VCaP (cell line): ENCODE measurements at regions not wholly inside any gene's neighbourhood (a gene's known extent, or its start where the extent isn't known, plus 50 kb on each side); places are given as distances from the start of the nearest gene placed in this dataset.

Experiments used
- H3K27ac ChIP-seq: fragments of 450-650 bp; 2 replicates; pipeline ENCODE4 v1.5.1; 2017
- TF ChIP-seq, protein P1 (sequence below): fragments of 450-650 bp; conservative IDR thresholded peaks from 2 replicates; pipeline ENCODE4 v1.5.1; 2017; ENCODE audit warnings: mild to moderate bottlenecking, moderate library complexity

DNA sequence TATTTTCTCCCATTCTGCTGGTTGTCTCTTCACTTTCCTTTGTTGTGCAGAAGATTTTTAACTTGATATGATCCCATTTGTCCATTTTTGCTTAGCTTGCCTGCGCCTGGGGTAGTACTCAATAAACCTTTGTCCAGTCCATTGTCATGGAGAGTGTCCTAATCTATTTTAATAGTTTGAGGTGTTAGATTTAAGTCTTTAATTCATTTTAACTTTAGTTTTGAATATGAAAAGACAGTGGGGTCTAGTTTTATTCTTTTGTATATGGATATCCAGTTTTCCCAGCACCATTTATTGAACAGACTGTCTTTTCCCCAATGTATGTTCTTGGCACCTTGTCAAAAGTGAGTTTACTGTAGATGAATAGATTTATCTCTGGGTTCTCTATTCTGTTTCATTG lies 76.0 kb upstream of the ITM2A start:
- no peak overlapping the region for H3K27ac ChIP-seq
- TF ChIP-seq, protein P1, sequence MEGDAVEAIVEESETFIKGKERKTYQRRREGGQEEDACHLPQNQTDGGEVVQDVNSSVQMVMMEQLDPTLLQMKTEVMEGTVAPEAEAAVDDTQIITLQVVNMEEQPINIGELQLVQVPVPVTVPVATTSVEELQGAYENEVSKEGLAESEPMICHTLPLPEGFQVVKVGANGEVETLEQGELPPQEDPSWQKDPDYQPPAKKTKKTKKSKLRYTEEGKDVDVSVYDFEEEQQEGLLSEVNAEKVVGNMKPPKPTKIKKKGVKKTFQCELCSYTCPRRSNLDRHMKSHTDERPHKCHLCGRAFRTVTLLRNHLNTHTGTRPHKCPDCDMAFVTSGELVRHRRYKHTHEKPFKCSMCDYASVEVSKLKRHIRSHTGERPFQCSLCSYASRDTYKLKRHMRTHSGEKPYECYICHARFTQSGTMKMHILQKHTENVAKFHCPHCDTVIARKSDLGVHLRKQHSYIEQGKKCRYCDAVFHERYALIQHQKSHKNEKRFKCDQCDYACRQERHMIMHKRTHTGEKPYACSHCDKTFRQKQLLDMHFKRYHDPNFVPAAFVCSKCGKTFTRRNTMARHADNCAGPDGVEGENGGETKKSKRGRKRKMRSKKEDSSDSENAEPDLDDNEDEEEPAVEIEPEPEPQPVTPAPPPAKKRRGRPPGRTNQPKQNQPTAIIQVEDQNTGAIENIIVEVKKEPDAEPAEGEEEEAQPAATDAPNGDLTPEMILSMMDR = no peak

DNA sequence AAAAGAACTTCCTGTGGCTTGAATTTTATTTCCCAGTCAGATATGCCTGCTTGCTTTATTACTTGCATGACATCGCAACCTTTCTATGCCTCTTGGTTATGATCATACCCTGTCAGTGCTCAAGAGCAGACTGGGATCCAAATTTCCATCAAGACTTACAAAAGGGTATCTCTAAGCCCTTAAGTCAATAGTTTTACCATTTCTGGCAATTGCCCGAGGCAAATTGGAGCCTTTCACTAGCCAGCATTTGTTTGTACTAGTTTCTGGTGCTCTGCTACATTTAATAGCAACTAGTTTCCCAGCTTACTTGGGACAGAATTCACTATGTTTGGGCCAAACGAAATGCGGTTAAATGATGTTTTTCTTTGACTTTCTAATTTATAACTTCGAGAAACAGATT lies 73.2 kb upstream of the ITM2A start:
- TF ChIP-seq, protein P1 = no peak
- peak overlapping the region; percentile 61 for H3K27ac ChIP-seq
